ENCODE measurements at regions not wholly inside any gene's neighbourhood (a gene's known extent, or its start where the extent isn't known, plus 50 kb on each side); places are given as distances from the start of the nearest gene placed in this dataset.
"Not testable (repeated sequence)": the region's sequence is repeated elsewhere in the genome, so short reads cannot be mapped to it uniquely, and the experiment has no call there.

- DNase-seq (no peak), ATAC-seq (peak; percentile 34)
- no peak overlapping the region for H3K27ac ChIP-seq
- TF ChIP-seq CTCF (IDR thresholded peaks at IDR 0.05): no peak
- H3K4me3 ChIP-seq: no peak overlapping the region
- intact Hi-C loops (cut with DNase I): no loop called here
- no peaks in the 10 kb centered on the region for H3K4me1 ChIP-seq
- H3K9me3 ChIP-seq: peaks cover 0 to 13% of the 10 kb centered on the region in 2 donors
- H3K27me3 ChIP-seq: no peaks in the 10 kb centered on the region
- H3K36me3 ChIP-seq: no peaks in the 10 kb centered on the region
Observed at GRCh38 chr14:105659935-105660527, 133.6 kb downstream of the TMEM121 start.

GRCh38 chr14:105660816-105661531, 134.6 kb downstream of the TMEM121 start:
- DNase-seq: peak in 1 of 4 donors; percentile 37
- no peak for ATAC-seq
- intact Hi-C loops (cut with DNase I): no loop called here
- H3K9me3 ChIP-seq: peaks cover 0 to 13% of the 10 kb centered on the region in 2 donors
- H3K27me3 ChIP-seq: no peaks in the 10 kb centered on the region
- no peak overlapping the region for H3K27ac ChIP-seq
- H3K4me1 ChIP-seq: no peaks in the 10 kb centered on the region
- no peak for TF ChIP-seq CTCF (IDR thresholded peaks at IDR 0.05)
- H3K4me3 ChIP-seq: no peak overlapping the region
- H3K36me3 ChIP-seq: no peaks in the 10 kb centered on the region

GRCh38 chr14:105662043-105662442, 135.7 kb downstream of the TMEM121 start:
- ATAC-seq: not testable (repeated sequence)

GRCh38 chr14:105662592-105662991, 136.2 kb downstream of the TMEM121 start:
- DNase-seq: peak in 1 of 4 donors; percentile 55
- ATAC-seq; H3K4me1 ChIP-seq; H3K36me3 ChIP-seq; H3K27me3 ChIP-seq; H3K27ac ChIP-seq; intact Hi-C loops (cut with DNase I); H3K4me3 ChIP-seq: not testable (repeated sequence)
- peaks cover 0 to 13% of the 10 kb centered on the region in 2 donors for H3K9me3 ChIP-seq

More at GRCh38 chr14:105662043-105662442, 135.7 kb downstream of the TMEM121 start:
- H3K36me3 ChIP-seq; H3K27me3 ChIP-seq; H3K4me1 ChIP-seq; H3K27ac ChIP-seq; H3K4me3 ChIP-seq; intact Hi-C loops (cut with DNase I): not testable (repeated sequence)
- peaks cover 0 to 13% of the 10 kb centered on the region in 2 donors for H3K9me3 ChIP-seq
- DNase-seq: peak in 1 of 4 donors; percentile 68

- H3K27me3 ChIP-seq; ATAC-seq; H3K4me3 ChIP-seq; H3K4me1 ChIP-seq; H3K27ac ChIP-seq; DNase-seq; H3K36me3 ChIP-seq; intact Hi-C loops (cut with DNase I): not testable (repeated sequence)
- peaks cover 0 to 11% of the 10 kb centered on the region in 2 donors for H3K9me3 ChIP-seq
Observed at GRCh38 chr14:105663323-105663722, 136.9 kb downstream of the TMEM121 start.

- intact Hi-C loops (cut with DNase I); H3K36me3 ChIP-seq; H3K27ac ChIP-seq; H3K4me1 ChIP-seq; ATAC-seq; H3K4me3 ChIP-seq; H3K9me3 ChIP-seq; H3K27me3 ChIP-seq: not testable (repeated sequence)
- DNase-seq: peak in 1 of 4 donors; percentile 64
Observed at GRCh38 chr14:105663818-105664596, 137.6 kb downstream of the TMEM121 start.

GRCh38 chr14:105664691-105665090, 138.3 kb downstream of the TMEM121 start:
- Histone ChIP-seq H3K36me3 (no peaks in the 10 kb centered on the region), H3K27me3 (no peaks in the 10 kb centered on the region), H3K9me3 (no peaks in the 10 kb centered on the region), H3K27ac (no peak overlapping the region), H3K4me3 (no peak overlapping the region), H3K4me1 (no peaks in the 10 kb centered on the region)
- intact Hi-C loops (cut with DNase I): no loop called here
- no peak for TF ChIP-seq CTCF (IDR thresholded peaks at IDR 0.05)
- DNase-seq (peak in 1 of 4 donors; percentile 58), ATAC-seq (peak; percentile 24)

Data from left lung (tissue), 4 donors.